Stimulated activated naive CD4-positive, alpha-beta T cell treated with Interleukin-2 at 50 U/mL for 16 hours (primary cell): ENCODE measurements at regions not wholly inside any gene's neighbourhood (a gene's known extent, or its start where the extent isn't known, plus 50 kb on each side); places are given as distances from the start of the nearest gene placed in this dataset.
"Not testable (repeated sequence)": the region's sequence is repeated elsewhere in the genome, so short reads cannot be mapped to it uniquely, and the experiment has no call there.

Source experiments
- DNase-seq: peaks from one replicate; lab custom pipeline; 2025; lab: John Stamatoyannopoulos, UW

- no peak for DNase-seq
Observed at GRCh38 chr1:229857585-229857984, 209.5 kb upstream of the GALNT2 start.

- no peak for DNase-seq
Observed at GRCh38 chr1:229859026-229859425, 208.0 kb upstream of the GALNT2 start.

- no peak for DNase-seq
Observed at GRCh38 chr1:229860926-229861325, 206.1 kb upstream of the GALNT2 start.

- DNase-seq, result no peak
Observed at GRCh38 chr1:229862017-229862774, 204.8 kb upstream of the GALNT2 start.

- no peak for DNase-seq
Observed at GRCh38 chr1:229863651-229864545, 203.1 kb upstream of the GALNT2 start.

- DNase-seq, result no peak
Observed at GRCh38 chr1:229864686-229865230, 202.3 kb upstream of the GALNT2 start.

- DNase-seq, result not testable (repeated sequence)
Observed at GRCh38 chr1:229865321-229865720, 201.7 kb upstream of the GALNT2 start.

GRCh38 chr1:229867726-229868125 is 199.3 kb upstream of the GALNT2 start:
- no peak for DNase-seq

GRCh38 chr1:229869240-229869639 is 197.8 kb upstream of the GALNT2 start:
- no peak for DNase-seq

- DNase-seq, result no peak
Observed at GRCh38 chr1:229869687-229870086, 197.4 kb upstream of the GALNT2 start.

GRCh38 chr1:229870381-229870780 is 196.7 kb upstream of the GALNT2 start:
- DNase-seq, result no peak

- DNase-seq, result no peak
Observed at GRCh38 chr1:229871078-229871676, 195.9 kb upstream of the GALNT2 start.

- DNase-seq, result no peak
Observed at GRCh38 chr1:229874136-229874535, 192.9 kb upstream of the GALNT2 start.

- DNase-seq, result no peak
Observed at GRCh38 chr1:229874609-229875008, 192.4 kb upstream of the GALNT2 start.

- DNase-seq, result no peak
Observed at GRCh38 chr1:229875086-229875485, 192.0 kb upstream of the GALNT2 start.

- no peak for DNase-seq
Observed at GRCh38 chr1:229879746-229880145, 187.3 kb upstream of the GALNT2 start.

- DNase-seq, result no peak
Observed at GRCh38 chr1:229880271-229881170, 186.5 kb upstream of the GALNT2 start.

- DNase-seq, result no peak
Observed at GRCh38 chr1:229882621-229883020, 184.4 kb upstream of the GALNT2 start.

- no peak for DNase-seq
Observed at GRCh38 chr1:229883504-229884200, 183.4 kb upstream of the GALNT2 start.

GRCh38 chr1:229884765-229885164 is 182.3 kb upstream of the GALNT2 start:
- DNase-seq, result no peak
